ENCODE measurements at regions not wholly inside any gene's neighbourhood (a gene's known extent, or its start where the extent isn't known, plus 50 kb on each side); places are given as distances from the start of the nearest gene placed in this dataset.

- Histone ChIP-seq H3K4me3 (no peak overlapping the region), H3K27me3 (no peaks in the 10 kb centered on the region), H3K27ac (no peak overlapping the region), H3K36me3 (no peaks in the 10 kb centered on the region), H3K9me3 (no peaks in the 10 kb centered on the region), H3K4me1 (no peaks in the 10 kb centered on the region)
- intact Hi-C loops (cut with DNase I): no loop called here
- 94 to 96% methylated on average over 2 of the region's 2 CpGs for WGBS, 2 donors
- TF ChIP-seq EP300 (IDR thresholded peaks at IDR 0.05) (no peak), POLR2A (IDR thresholded peaks at IDR 0.05) (no peak), POLR2AphosphoS5 (IDR thresholded peaks at IDR 0.05) (no peak), CTCF (IDR thresholded peaks at IDR 0.05) (no peak)
- no peak for DNase-seq
Measured at GRCh38 chr14:59087711-59088110, 100.8 kb upstream of the DAAM1 start.

- Histone ChIP-seq H3K36me3 (no peaks in the 10 kb centered on the region), H3K4me3 (no peak overlapping the region), H3K27me3 (no peaks in the 10 kb centered on the region), H3K4me1 (no peaks in the 10 kb centered on the region), H3K9me3 (no peaks in the 10 kb centered on the region), H3K27ac (no peak overlapping the region)
- 70 to 74% methylated on average over 4 of the region's 4 CpGs for WGBS, 2 donors
- intact Hi-C loops (cut with DNase I): no loop called here
- DNase-seq: no peak
- TF ChIP-seq EP300 (IDR thresholded peaks at IDR 0.05) (no peak), POLR2AphosphoS5 (IDR thresholded peaks at IDR 0.05) (no peak), CTCF (IDR thresholded peaks at IDR 0.05) (no peak), POLR2A (IDR thresholded peaks at IDR 0.05) (no peak)
Measured at GRCh38 chr14:59090572-59090971, 97.9 kb upstream of the DAAM1 start.

- no peaks in the 10 kb centered on the region for H3K9me3 ChIP-seq
- H3K27me3 ChIP-seq: no peaks in the 10 kb centered on the region
- H3K4me1 ChIP-seq: peaks cover 0 to 8% (median 0%) of the 10 kb centered on the region in 4 donors
- no peak overlapping the region for H3K4me3 ChIP-seq
- H3K27ac ChIP-seq: no peak overlapping the region
- no peaks in the 10 kb centered on the region for H3K36me3 ChIP-seq
- intact Hi-C loops (cut with DNase I): no loop called here
- 79 to 80% methylated on average over 4 of the region's 4 CpGs for WGBS, 2 donors
- TF ChIP-seq POLR2A (IDR thresholded peaks at IDR 0.05) (no peak), EP300 (IDR thresholded peaks at IDR 0.05) (no peak), POLR2AphosphoS5 (IDR thresholded peaks at IDR 0.05) (no peak), CTCF (IDR thresholded peaks at IDR 0.05) (no peak)
- no peak for DNase-seq
Measured at GRCh38 chr14:59091404-59091803, 97.1 kb upstream of the DAAM1 start.

GRCh38 chr14:59091976-59092375, 96.5 kb upstream of the DAAM1 start:
- intact Hi-C loops (cut with DNase I): no loop called here
- Histone ChIP-seq H3K27me3 (no peaks in the 10 kb centered on the region), H3K9me3 (no peaks in the 10 kb centered on the region)

More at GRCh38 chr14:59091976-59092375, 96.5 kb upstream of the DAAM1 start:
- Histone ChIP-seq H3K27ac (no peak overlapping the region), H3K4me3 (no peak overlapping the region), H3K36me3 (no peaks in the 10 kb centered on the region), H3K4me1 (peaks cover 0 to 9% (median 0%) of the 10 kb centered on the region in 4 donors)
- TF ChIP-seq POLR2AphosphoS5 (IDR thresholded peaks at IDR 0.05) (peak in 2 of 4 donors; percentile 20 to 46), CTCF (IDR thresholded peaks at IDR 0.05) (no peak), EP300 (IDR thresholded peaks at IDR 0.05) (no peak)
- WGBS, 2 donors: 71 to 79% methylated on average over 4 of the region's 4 CpGs
- DNase-seq: no peak
